Ascending aorta (tissue), 2 donors: ENCODE measurements at regions not wholly inside any gene's neighbourhood (a gene's known extent, or its start where the extent isn't known, plus 50 kb on each side); places are given as distances from the start of the nearest gene placed in this dataset.

Source experiments
- DNase-seq, 2 donors: peaks; one replicate each; pipeline ENCODE4 v3.0.0-alpha.2; 2019; ENCODE audit warnings: low spot score in 2 of 2
- H3K27ac ChIP-seq, 2 donors: fragments of 200-600 bp; sonication (generic); one replicate each; pipeline ENCODE4 v1.5.1; 2016 to 2017; ENCODE audit warnings: mild to moderate bottlenecking in 1 of 2
- H3K27me3 ChIP-seq: fragments of 200-600 bp; sonication (generic); one replicate; pipeline ENCODE4 v1.5.1; 2017
- H3K36me3 ChIP-seq, 2 donors: fragments of 200-600 bp; sonication (generic); one replicate each; pipeline ENCODE4 v1.5.1; 2016
- H3K4me1 ChIP-seq, 2 donors: fragments of 200-600 bp; sonication (generic); one replicate each; pipeline ENCODE4 v1.5.1; 2016 to 2017; ENCODE audit warnings: mild to moderate bottlenecking in 1 of 2
- H3K4me3 ChIP-seq, 2 donors: fragments of 200-600 bp; sonication (generic); one replicate each; pipeline ENCODE4 v1.5.1; 2016 to 2017; ENCODE audit warnings: mild to moderate bottlenecking in 1 of 2
- H3K9me3 ChIP-seq, 2 donors: fragments of 200-600 bp; sonication (generic); one replicate each; pipeline ENCODE4 v1.5.1; 2016
- intact Hi-C: fragments of 100-400 bp; cut with DNase I; formaldehyde crosslinking; loops from one replicate; pipeline ENCODE4 v1.15.1; 2023
- TF ChIP-seq, protein P1 (sequence below), 3 experiments: fragments of 200-600 bp in 2 of 3; fragments of 450-650 bp in 1 of 3; sonication (generic) in 2 of 3; IDR thresholded peaks; one replicate each; pipeline ENCODE4 v1.5.1; 2016 to 2019; ENCODE audit warnings: antibody characterized with exemption in 3 of 3, mild to moderate bottlenecking in 1 of 3, moderate library complexity in 1 of 3

DNA sequence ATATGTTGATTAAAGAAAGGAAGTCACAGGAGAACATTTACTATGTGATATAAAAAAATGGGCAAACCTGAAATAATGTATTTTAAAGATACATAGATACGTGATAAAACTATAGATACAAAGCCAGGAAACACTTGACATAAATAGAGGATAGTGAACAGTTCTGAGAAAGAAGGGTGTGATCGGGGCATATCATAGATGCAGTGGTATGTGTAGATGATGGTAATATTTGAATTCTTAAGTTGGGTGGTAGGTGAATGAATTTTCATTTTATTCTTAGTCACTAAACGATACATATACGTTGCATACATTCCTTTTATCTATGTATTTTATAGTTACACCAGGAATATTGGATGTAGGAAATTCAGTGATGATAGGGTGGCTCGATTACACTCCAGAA, 138.7 kb upstream of the ARRDC3 start:
- no peak for DNase-seq
- TF ChIP-seq, protein P1, sequence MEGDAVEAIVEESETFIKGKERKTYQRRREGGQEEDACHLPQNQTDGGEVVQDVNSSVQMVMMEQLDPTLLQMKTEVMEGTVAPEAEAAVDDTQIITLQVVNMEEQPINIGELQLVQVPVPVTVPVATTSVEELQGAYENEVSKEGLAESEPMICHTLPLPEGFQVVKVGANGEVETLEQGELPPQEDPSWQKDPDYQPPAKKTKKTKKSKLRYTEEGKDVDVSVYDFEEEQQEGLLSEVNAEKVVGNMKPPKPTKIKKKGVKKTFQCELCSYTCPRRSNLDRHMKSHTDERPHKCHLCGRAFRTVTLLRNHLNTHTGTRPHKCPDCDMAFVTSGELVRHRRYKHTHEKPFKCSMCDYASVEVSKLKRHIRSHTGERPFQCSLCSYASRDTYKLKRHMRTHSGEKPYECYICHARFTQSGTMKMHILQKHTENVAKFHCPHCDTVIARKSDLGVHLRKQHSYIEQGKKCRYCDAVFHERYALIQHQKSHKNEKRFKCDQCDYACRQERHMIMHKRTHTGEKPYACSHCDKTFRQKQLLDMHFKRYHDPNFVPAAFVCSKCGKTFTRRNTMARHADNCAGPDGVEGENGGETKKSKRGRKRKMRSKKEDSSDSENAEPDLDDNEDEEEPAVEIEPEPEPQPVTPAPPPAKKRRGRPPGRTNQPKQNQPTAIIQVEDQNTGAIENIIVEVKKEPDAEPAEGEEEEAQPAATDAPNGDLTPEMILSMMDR (IDR thresholded peaks at IDR 0.05), result no peak
- Histone ChIP-seq H3K27ac (no peak overlapping the region), H3K36me3 (no peaks in the 10 kb centered on the region), H3K9me3 (no peaks in the 10 kb centered on the region), H3K4me1 (no peaks in the 10 kb centered on the region), H3K4me3 (no peak overlapping the region), H3K27me3 (no peaks in the 10 kb centered on the region)
- intact Hi-C loops, result no loop called here

DNA sequence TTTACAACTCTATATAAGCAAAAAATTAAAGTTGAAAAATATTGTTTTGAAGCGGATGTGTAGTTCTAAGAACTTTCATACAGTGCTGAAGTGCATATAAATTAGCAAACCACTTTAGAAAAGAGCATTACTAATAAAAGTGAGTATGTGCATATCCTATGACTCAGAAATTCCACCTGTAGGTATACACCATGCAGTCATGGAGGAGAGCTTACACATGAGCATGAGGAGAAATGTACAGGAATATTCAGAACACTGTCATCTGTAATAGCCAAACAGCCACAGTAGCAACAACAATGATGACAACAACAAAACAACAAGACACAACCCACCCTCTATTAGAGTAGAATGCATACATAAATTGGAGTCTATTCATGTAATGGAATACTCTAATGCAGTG, 138.2 kb upstream of the ARRDC3 start:
- Histone ChIP-seq H3K9me3 (no peaks in the 10 kb centered on the region), H3K36me3 (no peaks in the 10 kb centered on the region), H3K27me3 (no peaks in the 10 kb centered on the region), H3K4me3 (no peak overlapping the region), H3K27ac (no peak overlapping the region), H3K4me1 (no peaks in the 10 kb centered on the region)
- TF ChIP-seq, protein P1 (IDR thresholded peaks at IDR 0.05), result no peak
- intact Hi-C loops, result no loop called here
- no peak for DNase-seq

DNA sequence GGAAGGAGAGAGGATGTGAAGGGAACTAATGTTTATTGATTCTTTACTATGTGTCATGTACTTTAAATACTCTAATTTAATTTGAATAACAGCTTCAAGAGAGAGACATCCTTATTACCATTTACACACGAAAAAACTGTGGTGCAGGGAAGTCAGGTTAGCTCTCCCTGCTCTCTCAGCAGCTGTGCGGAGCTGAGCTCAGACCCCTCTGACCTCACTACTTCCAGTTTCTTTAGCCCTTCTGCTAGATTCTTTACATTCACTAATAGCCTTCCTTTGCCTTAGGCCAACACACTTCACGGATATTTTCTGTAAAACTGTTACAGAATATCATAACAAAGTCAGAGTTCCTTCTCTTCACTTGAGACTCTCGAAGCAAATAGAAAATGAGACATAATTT, 131.3 kb upstream of the ARRDC3 start:
- Histone ChIP-seq H3K36me3 (no peaks in the 10 kb centered on the region), H3K27ac (no peak overlapping the region), H3K27me3 (no peaks in the 10 kb centered on the region), H3K9me3 (no peaks in the 10 kb centered on the region), H3K4me1 (no peaks in the 10 kb centered on the region), H3K4me3 (no peak overlapping the region)
- intact Hi-C loops, result no loop called here
- no peak for DNase-seq
- TF ChIP-seq, protein P1 (IDR thresholded peaks at IDR 0.05), result no peak

DNA sequence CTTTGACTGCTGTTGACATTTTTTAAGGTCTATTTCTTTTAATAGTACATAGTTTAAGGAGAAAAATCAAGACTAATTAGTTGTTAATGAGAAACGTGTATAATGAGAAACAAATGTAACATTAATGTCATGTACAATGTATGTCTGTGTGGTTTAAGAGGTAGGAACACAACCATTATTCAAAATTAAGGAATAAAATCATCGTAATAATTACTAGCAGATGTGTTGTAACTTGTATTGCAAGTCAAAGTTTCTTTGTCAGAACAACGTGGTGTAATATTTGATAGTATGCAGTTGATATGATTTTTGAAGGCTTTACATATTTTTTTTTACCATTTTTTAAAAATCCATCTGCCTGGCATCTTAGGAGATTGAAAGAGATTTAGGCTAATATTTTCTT, 120.2 kb upstream of the ARRDC3 start:
- Histone ChIP-seq H3K36me3 (no peaks in the 10 kb centered on the region), H3K4me1 (no peaks in the 10 kb centered on the region), H3K27ac (no peak overlapping the region), H3K4me3 (no peak overlapping the region), H3K9me3 (no peaks in the 10 kb centered on the region), H3K27me3 (no peaks in the 10 kb centered on the region)
- TF ChIP-seq, protein P1 (IDR thresholded peaks at IDR 0.05), result no peak
- intact Hi-C loops, result no loop called here
- no peak for DNase-seq

DNA sequence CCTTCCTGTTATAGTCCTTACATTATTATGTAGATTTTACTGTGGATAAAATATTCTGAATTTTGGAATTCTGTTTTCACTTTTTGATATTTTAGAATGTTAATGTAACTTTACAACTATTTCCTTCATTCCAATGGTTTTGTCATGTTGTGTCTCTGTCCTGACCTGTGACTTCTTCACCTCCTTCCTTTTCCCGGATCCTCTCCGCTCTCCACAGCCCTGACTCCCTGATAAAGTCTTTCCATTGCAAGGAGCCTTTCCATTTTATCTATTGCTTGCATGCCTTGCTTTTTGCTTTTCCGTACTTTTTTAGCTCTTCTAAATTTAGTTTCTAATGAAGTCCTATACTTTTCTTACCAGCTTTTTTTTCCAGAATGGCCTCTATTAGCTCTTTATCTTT, 117.6 kb upstream of the ARRDC3 start:
- H3K27ac ChIP-seq, result no peak overlapping the region
- TF ChIP-seq, protein P1 (IDR thresholded peaks at IDR 0.05), result no peak
- no peaks in the 10 kb centered on the region for H3K4me1 ChIP-seq
- H3K36me3 ChIP-seq, result no peaks in the 10 kb centered on the region
- H3K27me3 ChIP-seq, result no peaks in the 10 kb centered on the region
- no peaks in the 10 kb centered on the region for H3K9me3 ChIP-seq
- intact Hi-C loops, result no loop called here
- no peak overlapping the region for H3K4me3 ChIP-seq
- DNase-seq, result no peak

DNA sequence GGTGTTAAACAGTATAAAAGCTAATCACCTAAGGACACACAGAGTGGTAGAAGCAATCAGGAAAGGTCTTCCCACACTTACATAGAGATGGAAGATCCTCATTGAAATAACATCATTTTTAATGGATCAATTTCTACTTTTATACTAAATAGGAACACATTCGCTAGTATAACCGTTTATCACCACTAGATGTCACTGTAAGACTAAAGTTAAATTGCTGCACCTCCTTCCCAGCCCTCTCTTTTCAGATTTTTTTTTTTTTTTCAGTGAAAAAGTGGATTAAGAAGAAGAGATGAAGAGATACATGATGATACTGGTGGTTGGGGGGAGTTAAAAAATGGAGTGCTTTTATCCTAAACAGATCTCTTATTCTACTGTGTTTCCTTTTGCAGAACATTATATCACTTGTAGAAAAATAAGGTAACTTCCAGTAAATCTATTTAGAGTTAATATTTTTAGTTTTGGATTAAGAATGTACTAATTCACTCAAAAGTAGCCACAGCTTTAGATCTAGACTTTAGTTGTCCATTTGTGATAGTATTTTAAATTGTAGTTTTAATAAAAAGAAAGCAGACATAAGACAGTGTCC, 116.9 kb upstream of the ARRDC3 start:
- intact Hi-C loops, result no loop called here

More for the DNA sequence above, 116.9 kb upstream of the ARRDC3 start:
- no peaks in the 10 kb centered on the region for H3K36me3 ChIP-seq
- H3K9me3 ChIP-seq, result no peaks in the 10 kb centered on the region
- TF ChIP-seq, protein P1 (IDR thresholded peaks at IDR 0.05), result peak in 2 of 3 experiments; percentile 65 to 69
- no peak for DNase-seq
- H3K4me1 ChIP-seq, result no peaks in the 10 kb centered on the region
- H3K4me3 ChIP-seq, result no peak overlapping the region
- H3K27ac ChIP-seq, result no peak overlapping the region
- H3K27me3 ChIP-seq, result no peaks in the 10 kb centered on the region
